ENCODE measurements at regions not wholly inside any gene's neighbourhood (a gene's known extent, or its start where the extent isn't known, plus 50 kb on each side); places are given as distances from the start of the nearest gene placed in this dataset.

- Histone ChIP-seq H3K4me1 (ENCODE audit: insufficient read depth) (no peaks in the 10 kb centered on the region), H3K27ac (no peak overlapping the region), H3K36me3 (no peaks in the 10 kb centered on the region), H3K4me3 (no peak overlapping the region), H3K9me3 (no peaks in the 10 kb centered on the region), H3K27me3 (no peaks in the 10 kb centered on the region)
- intact Hi-C loops (cut with DNase I): no loop called here
- no peak for TF ChIP-seq POLR2A (IDR thresholded peaks at IDR 0.05)
- TF ChIP-seq EP300 (IDR thresholded peaks at IDR 0.05): no peak
- TF ChIP-seq, protein P1, sequence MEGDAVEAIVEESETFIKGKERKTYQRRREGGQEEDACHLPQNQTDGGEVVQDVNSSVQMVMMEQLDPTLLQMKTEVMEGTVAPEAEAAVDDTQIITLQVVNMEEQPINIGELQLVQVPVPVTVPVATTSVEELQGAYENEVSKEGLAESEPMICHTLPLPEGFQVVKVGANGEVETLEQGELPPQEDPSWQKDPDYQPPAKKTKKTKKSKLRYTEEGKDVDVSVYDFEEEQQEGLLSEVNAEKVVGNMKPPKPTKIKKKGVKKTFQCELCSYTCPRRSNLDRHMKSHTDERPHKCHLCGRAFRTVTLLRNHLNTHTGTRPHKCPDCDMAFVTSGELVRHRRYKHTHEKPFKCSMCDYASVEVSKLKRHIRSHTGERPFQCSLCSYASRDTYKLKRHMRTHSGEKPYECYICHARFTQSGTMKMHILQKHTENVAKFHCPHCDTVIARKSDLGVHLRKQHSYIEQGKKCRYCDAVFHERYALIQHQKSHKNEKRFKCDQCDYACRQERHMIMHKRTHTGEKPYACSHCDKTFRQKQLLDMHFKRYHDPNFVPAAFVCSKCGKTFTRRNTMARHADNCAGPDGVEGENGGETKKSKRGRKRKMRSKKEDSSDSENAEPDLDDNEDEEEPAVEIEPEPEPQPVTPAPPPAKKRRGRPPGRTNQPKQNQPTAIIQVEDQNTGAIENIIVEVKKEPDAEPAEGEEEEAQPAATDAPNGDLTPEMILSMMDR (IDR thresholded peaks at IDR 0.05): no peak
- no peak for DNase-seq
- 75 to 81% (median 79%) methylated on average over 2 of the region's 2 CpGs for WGBS, 3 donors
These were observed 806.2 kb upstream of the RAG2 start for GRCh38 chr11:37404231-37404630.

DNA sequence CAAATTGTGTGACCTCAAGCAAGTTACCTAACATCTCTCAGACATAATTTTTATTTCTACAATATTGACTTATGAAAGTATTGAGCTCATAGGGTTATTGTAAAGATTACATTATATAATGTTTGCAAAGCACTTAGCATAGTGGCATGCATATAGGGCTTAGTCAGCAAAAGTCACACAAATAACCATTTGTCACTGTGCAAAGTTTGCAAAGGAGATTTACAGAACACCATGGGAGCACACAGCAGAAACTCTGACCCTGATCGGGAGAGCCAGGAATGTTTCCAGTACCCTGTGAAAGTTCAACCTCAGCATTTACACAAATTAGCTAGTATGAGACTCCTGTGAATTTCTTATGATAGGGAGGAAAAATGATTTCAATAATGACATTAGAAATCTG lies 804.6 kb upstream of the RAG2 start:
- Histone ChIP-seq H3K36me3 (no peaks in the 10 kb centered on the region), H3K9me3 (no peaks in the 10 kb centered on the region), H3K4me1 (ENCODE audit: insufficient read depth) (no peaks in the 10 kb centered on the region), H3K27ac (no peak overlapping the region), H3K4me3 (no peak overlapping the region), H3K27me3 (no peaks in the 10 kb centered on the region)
- intact Hi-C loops (cut with DNase I): no loop called here
- WGBS, 3 donors: 36 to 63% (median 55%) methylated on average over 1 of the region's 1 CpG
- TF ChIP-seq EP300 (IDR thresholded peaks at IDR 0.05) (no peak), POLR2A (IDR thresholded peaks at IDR 0.05) (no peak)
- DNase-seq: no peak

GRCh38 chr11:37394236-37394870 lies 796.3 kb upstream of the RAG2 start:
- intact Hi-C loops (cut with DNase I): no loop called here
- no peaks in the 10 kb centered on the region for H3K9me3 ChIP-seq
- no peak overlapping the region for H3K4me3 ChIP-seq
- 46 to 50% (median 48%) methylated on average over 1 of the region's 1 CpG for WGBS, 3 donors
- H3K4me1 ChIP-seq (ENCODE audit: insufficient read depth): no peaks in the 10 kb centered on the region
- DNase-seq: no peak
- H3K27ac ChIP-seq: no peak overlapping the region
- no peaks in the 10 kb centered on the region for H3K27me3 ChIP-seq
- no peaks in the 10 kb centered on the region for H3K36me3 ChIP-seq
- TF ChIP-seq, protein P1 (IDR thresholded peaks at IDR 0.05): no peak
- TF ChIP-seq POLR2A (IDR thresholded peaks at IDR 0.05): no peak

GRCh38 chr11:37391615-37392014 lies 793.6 kb upstream of the RAG2 start:
- Histone ChIP-seq H3K9me3 (no peaks in the 10 kb centered on the region), H3K4me1 (ENCODE audit: insufficient read depth) (no peaks in the 10 kb centered on the region), H3K27ac (no peak overlapping the region), H3K27me3 (no peaks in the 10 kb centered on the region), H3K4me3 (no peak overlapping the region), H3K36me3 (no peaks in the 10 kb centered on the region)
- DNase-seq: no peak
- no peak for TF ChIP-seq POLR2A (IDR thresholded peaks at IDR 0.05)
- TF ChIP-seq EP300 (IDR thresholded peaks at IDR 0.05): no peak
- TF ChIP-seq, protein P1 (IDR thresholded peaks at IDR 0.05): no peak
- intact Hi-C loops (cut with DNase I): no loop called here
- 71 to 83% (median 76%) methylated on average over 1 of the region's 1 CpG for WGBS, 3 donors

- H3K27ac ChIP-seq: no peak overlapping the region
- no peak overlapping the region for H3K4me3 ChIP-seq
- intact Hi-C loops (cut with DNase I): no loop called here
- H3K4me1 ChIP-seq (ENCODE audit: insufficient read depth): no peaks in the 10 kb centered on the region
- DNase-seq: no peak
- H3K36me3 ChIP-seq: no peaks in the 10 kb centered on the region
- H3K27me3 ChIP-seq: no peaks in the 10 kb centered on the region
- no peaks in the 10 kb centered on the region for H3K9me3 ChIP-seq
- no peak for TF ChIP-seq EP300 (IDR thresholded peaks at IDR 0.05)
- TF ChIP-seq, protein P1 (IDR thresholded peaks at IDR 0.05): no peak
- TF ChIP-seq POLR2A (IDR thresholded peaks at IDR 0.05): no peak
- WGBS, 3 donors: 26 to 41% (median 39%) methylated on average over 5 of the region's 5 CpGs
These were observed 792.6 kb upstream of the RAG2 start for GRCh38 chr11:37390576-37391083.

Measured in ovary (tissue), 7 donors.